ENCODE measurements at regions not wholly inside any gene's neighbourhood (a gene's known extent, or its start where the extent isn't known, plus 50 kb on each side); places are given as distances from the start of the nearest gene placed in this dataset.

GRCh38 chr13:70297189-70297616, 189.0 kb upstream of the KLHL1 start:
- no peak for TF ChIP-seq GATA3 (IDR thresholded peaks at IDR 0.05; ENCODE audit: low read depth, low read length)
- no peak for TF ChIP-seq GATA2 (IDR thresholded peaks at IDR 0.05; ENCODE audit: low read depth, low read length)
